ENCODE measurements at regions not wholly inside any gene's neighbourhood (a gene's known extent, or its start where the extent isn't known, plus 50 kb on each side); places are given as distances from the start of the nearest gene placed in this dataset.
"Not testable (repeated sequence)": the region's sequence is repeated elsewhere in the genome, so short reads cannot be mapped to it uniquely, and the experiment has no call there.

DNA sequence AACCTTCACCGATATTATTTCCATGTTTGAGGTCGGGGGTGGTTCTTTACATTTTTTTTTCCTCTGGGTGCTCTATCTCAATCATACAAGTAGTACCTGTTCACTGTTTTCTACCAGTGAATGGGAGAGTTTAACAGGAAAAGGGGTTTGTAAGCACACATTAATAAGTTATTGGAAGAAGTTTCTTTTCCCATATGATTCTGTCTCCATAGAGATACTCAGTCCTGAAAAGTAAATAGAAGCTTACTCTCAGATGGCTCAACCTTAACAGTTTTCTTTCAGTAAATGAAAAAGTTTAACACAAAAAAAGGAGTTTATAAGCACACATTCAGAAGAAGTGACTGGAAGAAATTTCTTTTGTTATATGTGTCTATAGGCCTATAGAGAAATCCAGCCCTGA is 995.6 kb upstream of the SLC39A10 start:
- DNase-seq, result no peak
- intact Hi-C loops (cut with DNase I), result no loop called here

DNA sequence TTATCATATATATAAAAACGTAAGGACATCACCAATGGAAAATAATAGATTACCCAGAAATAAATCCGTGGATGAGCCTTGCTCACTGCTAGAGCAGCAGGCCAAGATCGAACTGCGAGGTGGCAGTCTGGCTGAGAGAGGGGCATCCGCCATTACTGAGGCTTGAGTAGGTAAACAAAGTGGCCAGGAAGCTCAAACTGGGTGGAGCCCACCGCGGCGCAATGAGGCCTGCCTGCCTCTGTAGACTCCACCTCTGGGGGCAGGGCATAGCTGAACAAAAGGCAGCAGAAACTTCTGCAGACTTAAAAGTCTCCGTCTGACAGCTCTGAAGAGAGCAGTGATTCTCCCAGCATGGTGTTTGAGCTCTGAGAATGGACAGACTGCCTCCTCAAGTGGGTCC is 1018.0 kb upstream of the SLC39A10 start:
- intact Hi-C loops (cut with DNase I), result not testable (repeated sequence)
- DNase-seq, result peak in 2 of 10 donors; percentile 45 to 50

DNA sequence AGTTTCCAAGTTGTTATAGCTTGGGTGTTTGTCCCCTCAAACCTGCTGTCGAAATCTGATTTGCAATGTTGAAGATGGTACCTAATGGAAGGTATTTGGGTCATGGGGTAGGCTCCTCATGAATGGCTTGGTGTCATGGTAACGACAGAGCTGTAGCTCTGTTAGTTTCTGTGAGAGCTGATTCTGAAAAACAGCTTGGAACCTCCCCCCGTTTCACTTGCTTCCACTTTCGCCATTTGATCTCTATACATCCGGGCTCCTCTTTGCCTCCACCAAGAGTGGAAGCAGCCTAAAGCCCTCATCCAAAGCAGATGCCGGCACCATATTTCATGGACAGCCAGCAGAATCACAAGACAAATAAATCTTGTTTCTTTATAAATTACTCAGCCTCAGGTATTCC is 1035.1 kb upstream of the SLC39A10 start:
- no peak for DNase-seq
- intact Hi-C loops (cut with DNase I), result no loop called here

DNA sequence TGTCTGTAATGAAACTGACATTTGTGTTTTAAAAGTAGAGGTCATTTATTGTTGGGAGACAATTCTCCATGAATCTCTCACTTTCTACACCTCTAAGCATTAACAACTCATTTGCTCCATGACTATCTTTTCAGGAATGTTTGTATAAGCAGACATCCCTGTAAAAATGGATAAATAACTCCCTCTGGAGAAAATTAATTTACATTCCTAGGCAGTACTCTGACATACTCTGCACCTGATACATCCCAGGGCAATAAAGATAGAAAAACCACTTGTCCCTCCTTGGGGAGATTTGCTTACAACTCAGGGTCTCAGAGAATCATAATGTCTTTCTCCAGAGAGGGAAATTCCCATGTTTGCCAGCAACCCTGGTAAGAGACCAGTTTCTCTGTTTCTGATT is 1037.7 kb upstream of the SLC39A10 start:
- DNase-seq, result no peak
- intact Hi-C loops (cut with DNase I), result no loop called here

DNA sequence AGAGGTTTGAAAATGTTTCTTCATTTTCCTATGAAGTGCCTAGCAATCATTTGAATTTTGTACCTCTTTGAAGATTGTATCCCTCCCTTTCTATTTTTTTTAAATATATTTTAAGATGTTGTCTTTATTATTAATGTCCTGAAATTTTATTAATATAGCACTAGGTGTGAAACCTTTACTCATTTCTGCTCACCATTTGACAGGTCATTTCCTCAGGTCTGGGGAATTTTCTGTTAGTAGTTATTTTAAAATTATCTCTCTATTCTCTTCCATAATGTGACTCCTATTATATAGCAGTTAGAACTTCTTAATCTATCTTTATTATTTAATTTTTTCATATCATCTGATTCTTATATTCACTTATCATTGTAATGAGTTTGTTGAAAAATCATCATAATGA is 1038.6 kb upstream of the SLC39A10 start:
- intact Hi-C loops (cut with DNase I), result no loop called here
- DNase-seq, result no peak

DNA sequence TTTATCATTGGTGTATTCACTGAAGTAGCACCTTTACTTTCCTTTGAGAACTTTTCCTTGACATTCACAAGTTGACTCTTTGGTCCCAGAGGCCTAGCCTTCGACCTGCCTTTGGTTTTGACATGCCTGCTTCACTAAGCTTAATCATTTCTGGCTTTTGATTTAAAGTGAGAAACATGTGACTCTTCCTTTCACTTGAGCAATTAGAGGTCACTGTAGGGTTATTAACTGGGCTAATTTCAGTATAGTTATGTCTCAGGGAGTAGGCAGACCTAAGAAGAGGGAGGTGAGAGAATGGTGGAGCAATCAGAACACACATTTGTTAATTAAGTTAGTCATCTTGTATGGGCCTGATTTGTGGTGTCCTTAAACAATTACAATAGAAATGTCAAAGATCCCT is 1040.7 kb upstream of the SLC39A10 start:
- intact Hi-C loops (cut with DNase I), result no loop called here
- no peak for DNase-seq

DNA sequence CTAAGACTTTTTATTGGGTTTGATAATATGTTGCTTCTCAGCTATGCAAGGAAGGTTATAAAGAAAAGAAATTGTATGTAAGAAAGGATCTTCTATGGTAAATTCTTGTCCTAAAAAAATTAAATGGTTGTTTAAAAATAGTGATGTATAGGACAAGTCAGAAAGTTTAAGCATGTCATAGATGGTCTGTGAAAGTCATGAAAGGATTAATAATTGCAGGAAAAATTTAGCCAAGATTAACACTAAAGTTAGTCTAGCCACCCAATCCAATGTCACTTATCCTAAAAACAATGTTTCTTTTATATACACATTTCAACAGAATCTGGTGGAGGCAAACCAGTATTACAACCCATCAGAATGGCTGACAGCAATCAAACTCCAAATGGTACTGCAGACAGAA is 1046.7 kb upstream of the SLC39A10 start:
- no peak for DNase-seq
- intact Hi-C loops (cut with DNase I), result no loop called here

DNA sequence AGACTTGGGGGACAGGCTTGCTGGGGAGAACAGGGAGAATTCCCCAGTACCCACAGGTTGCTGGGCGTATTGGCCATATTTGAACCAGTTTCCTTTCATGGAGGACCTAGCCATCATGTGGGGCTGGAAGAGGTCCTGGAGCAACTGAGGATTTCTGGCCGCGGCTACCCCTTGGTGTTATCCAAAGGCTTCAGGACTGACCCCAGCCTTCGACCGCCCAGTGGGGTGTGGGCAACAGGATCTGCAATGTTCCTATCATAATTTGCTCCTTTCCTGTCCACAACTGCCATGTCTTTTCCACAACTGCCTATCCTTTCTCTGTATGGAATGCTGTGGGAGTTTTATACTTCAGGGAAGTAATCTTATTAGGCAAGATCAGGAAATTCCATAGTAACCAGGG is 1053.6 kb upstream of the SLC39A10 start:
- intact Hi-C loops (cut with DNase I), result no loop called here
- DNase-seq, result peak in 2 of 10 donors; percentile 22 to 52

DNA sequence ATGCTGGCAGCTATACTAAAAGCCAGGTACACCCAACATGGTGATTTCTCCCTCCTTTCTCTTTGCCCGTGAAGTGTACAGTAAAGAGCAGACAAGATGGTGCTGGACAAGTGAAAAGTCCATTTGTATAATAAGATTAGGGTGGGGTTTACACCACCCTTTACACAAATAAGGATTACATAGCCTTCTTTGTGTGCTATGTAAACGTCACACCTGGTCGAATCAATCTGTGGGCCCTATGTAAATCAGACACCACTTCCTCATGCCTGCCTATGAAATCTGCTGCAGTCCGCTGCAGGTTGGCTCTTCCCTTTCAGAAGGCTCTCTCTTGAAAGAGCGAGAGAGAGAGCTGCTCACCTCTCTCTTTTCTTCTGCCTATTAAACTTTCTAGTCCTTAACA is 1054.3 kb upstream of the SLC39A10 start:
- no peak for DNase-seq
- intact Hi-C loops (cut with DNase I), result no loop called here

DNA sequence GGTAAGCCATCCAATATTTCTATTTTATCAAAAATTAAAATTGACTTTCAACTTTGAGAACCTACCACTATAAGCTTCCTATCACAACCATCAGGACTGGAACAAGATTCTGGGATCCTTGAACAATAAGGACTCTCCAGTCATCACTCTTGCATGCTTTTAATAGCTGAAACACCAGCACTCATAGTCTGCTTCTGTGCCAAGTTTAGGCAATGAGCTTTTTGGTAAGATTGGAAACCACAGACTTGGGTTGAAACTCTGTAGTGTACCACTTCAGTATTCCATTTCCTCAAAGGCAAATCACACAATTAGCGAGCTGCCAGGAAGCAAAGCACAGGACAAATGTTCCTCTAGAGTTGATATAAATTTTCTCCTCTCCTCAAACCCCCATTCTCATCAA is 1065.8 kb upstream of the SLC39A10 start:
- intact Hi-C loops (cut with DNase I), result no loop called here
- DNase-seq, result no peak

DNA sequence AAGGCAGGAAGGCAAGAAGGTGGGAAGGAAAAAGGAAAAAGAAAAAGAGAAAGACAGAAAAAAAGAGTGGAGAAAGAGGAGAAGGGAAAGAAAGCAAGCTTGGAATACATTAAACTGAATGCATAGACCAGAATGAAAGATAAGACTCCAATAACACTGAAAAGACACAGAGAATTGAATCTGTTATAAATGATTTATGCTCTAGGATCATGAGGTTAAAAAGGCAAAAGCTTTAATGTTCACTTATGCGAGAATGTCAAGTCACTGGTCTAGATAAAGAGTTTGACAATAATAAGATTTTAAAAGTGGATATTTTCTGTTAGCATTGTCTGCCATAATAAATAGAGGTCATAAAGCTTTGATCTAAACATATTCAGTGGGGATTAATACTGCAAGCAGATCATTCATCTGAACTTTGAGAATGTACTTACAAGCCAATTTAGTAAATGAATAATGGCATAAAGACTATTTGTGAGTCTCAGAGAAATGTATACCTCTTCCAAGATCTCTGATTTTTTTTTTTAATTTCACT is 1069.2 kb upstream of the SLC39A10 start:
- no peak for DNase-seq
- intact Hi-C loops (cut with DNase I), result no loop called here

DNA sequence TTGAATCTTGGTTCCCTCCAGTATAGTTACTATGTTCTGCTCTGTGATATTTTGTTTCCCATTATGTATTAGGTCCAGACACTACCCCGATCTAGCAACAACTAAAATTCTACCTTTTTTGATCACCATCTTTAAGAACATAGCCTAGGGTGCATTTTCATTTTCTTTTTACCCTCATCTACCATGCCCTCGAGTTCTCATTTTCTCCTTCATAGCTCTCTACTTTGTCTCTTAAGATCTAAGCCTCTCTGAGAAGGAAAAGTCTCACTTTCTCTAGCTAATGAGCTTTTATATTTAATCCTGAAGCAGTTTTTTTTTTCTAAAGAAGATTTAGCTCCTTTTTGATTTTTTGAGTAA is 1089.4 kb upstream of the SLC39A10 start:
- intact Hi-C loops (cut with DNase I), result no loop called here
- no peak for DNase-seq

DNA sequence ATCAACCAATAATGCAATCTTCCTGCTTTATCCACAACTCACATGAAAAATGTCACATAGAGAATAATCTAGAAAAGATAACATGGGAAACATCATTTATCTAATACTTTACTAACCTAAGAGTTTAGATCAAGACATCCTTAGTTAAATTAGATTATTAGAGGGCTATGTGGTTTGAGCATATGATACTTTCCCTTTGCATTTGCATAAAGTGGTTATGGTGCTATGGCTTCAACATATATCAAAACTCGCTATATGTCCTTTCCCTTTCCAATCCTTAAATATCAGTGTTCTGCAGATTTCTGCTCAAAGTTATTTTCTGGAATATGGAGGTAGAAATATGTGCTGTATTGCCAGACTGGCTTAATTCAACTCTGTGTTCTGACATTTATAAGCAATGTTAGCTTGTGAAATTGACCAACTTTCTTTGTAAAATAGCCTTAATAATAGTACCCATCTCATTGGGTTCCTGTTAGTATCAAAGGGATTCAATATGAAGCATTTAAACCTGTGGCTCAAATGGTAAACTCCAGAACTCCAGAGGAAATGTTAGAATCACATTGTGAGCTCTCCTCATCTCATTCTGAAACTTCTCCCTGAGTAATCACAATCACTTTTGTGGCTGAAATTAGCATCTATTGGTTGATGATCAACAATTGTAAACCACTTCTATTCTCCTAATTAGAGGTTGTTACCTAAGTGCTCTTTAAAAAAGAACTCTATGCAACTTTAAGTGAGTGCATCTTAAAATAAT is 1089.9 kb upstream of the SLC39A10 start:
- DNase-seq, result no peak
- intact Hi-C loops (cut with DNase I), result no loop called here

DNA sequence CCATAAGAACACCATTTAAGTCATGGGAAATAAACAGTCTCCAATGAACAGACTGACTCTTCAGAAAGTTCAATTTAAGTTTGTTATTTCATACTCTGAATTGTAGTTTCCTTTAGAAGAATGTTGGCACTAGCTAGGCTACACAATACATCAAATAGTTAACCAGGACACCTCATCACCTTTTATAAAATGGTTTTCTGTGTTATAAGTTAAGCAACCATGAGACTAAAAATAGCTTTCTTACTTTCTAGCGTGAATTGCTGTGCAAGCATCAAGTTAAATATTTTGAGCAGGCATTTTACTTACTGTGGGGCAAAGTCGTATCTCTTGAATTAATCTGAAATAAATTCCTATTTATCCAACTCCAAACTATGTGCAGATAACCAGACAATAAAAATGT is 1092.6 kb upstream of the SLC39A10 start:
- no peak for DNase-seq
- intact Hi-C loops (cut with DNase I), result no loop called here

DNA sequence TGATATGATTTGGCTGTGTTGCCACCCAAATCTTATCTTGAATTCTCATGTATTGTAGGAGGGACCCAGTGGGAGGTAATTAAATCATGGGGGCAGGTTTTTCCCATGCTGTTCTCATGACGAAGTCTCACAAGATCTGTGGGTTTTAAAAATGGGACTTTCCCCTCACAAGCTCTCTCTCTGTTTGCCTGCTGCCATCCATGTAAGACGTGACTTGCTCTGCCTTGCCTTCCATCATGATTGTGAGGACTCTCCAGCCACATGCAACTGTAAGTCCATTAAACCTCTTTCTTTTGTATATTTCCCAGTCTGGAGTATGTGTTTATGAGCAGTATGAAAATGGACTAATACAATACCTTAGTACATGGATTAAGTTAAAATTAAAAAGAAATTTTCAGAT is 1094.7 kb upstream of the SLC39A10 start:
- intact Hi-C loops (cut with DNase I), result no loop called here
- no peak for DNase-seq

DNA sequence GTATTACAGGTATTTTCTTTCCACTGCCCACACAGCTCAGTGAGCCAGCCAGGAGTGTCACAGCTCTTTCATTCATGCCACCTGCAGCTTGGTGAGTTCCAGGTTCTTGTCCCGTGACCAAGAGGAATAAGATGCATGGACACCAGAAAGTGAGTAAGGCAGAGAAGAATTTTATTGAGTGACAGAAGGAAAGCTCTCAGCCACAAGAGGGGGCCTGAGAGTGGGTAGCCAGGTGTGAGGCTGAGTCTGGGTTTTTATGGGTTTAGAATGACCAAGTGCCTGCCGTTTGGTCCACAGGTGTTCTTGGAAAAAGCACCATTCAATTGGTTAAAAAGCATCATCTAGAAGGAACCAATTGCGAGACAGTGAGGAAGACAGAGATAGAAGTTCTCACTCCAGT is 1097.1 kb upstream of the SLC39A10 start:
- intact Hi-C loops (cut with DNase I), result no loop called here
- no peak for DNase-seq

DNA sequence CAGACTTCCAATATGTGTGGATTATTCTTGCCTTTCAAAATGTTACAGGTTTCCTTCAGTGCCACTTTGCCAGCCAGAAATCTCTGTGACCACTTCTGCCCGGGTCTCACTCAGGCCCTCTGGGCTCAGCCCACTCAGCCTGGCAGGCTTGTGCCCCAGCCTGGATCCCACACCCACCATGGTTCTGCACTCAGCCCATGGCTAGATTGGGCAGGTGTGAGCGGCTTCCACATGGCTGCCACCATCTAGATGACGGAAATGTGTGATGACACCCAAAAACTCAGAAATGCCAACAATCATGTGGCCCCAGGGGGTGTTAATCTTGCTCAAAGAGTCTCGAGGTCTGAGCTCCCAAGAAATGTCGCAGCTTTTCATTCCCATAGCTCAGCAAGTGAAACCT is 1097.5 kb upstream of the SLC39A10 start:
- DNase-seq, result peak in 2 of 10 donors; percentile 42 to 69
- intact Hi-C loops (cut with DNase I), result no loop called here

DNA sequence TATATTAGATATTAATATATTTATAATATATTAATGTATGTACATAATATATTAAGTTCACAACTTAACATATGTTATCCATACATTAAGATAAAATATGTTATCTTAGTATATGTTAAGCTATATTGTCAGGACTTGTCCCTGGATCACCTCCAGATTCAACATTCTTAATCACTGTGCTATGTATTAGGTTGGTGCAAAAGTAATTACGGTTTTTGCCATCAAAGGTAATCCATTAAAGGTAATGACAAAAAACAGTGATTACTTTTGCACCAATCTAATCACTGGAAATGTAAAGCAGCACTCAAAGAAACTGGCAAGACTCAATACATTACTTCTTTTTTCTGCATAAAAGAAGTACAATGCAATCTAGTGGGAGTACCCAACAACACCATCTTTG is 1099.0 kb upstream of the SLC39A10 start:
- no peak for DNase-seq
- intact Hi-C loops (cut with DNase I), result no loop called here

DNA sequence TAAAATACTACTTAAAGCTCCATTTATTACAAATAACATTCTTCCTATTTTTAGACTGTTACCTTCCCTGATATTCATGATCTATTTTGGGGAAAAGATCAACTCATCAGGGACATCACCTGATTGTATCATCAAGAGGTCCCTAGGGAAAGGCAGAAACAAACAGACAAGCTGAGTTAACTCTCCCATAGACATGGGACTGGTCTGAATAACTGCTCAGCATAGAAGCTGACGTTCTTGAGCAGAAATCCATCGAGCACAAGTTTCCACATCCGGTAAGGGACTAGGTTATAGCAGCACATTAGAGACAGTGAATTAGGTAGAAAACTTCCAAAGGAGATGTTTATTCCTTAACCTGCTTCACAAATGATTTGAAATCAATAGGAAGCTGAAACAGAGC is 1100.4 kb upstream of the SLC39A10 start:
- intact Hi-C loops (cut with DNase I), result no loop called here
- DNase-seq, result no peak

DNA sequence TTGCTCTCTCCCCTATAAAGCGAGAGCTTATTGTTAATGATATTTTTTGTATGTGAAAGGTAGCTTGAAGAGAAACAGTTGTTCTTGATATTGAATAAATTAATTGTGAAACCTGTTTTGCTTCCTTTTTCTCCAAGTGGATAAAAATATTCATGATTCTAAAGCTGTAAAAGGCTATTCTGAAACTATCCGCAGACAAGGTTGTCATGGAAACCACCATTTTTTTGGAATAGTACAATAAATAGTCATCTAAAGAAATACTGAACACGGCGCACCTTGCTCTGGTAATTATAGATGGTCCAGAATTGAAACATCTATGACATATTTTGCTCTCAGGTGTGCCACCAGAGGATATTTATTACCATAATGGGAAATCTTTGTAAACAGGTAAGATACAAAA is 1103.0 kb upstream of the SLC39A10 start:
- intact Hi-C loops (cut with DNase I), result no loop called here
- no peak for DNase-seq

DNA sequence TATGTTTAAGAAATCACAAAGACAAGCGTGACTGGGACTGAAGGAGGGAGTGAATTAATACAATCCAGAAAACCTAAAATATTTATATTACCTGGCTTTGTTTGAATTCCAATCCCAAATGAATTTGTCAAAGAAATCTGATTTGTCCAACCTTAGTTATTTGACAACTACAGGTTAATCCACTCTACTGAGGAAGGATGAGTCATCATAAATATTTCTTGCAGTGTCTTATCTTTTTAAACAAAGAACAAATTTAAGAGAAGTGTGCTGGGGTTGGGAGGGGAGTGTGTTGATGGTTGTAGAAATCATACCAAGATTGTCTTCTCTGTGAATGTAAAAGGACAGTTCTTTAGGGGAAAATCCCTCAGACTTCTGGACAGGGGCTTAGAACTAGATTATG is 1106.3 kb upstream of the SLC39A10 start:
- no peak for DNase-seq
- intact Hi-C loops (cut with DNase I), result no loop called here

DNA sequence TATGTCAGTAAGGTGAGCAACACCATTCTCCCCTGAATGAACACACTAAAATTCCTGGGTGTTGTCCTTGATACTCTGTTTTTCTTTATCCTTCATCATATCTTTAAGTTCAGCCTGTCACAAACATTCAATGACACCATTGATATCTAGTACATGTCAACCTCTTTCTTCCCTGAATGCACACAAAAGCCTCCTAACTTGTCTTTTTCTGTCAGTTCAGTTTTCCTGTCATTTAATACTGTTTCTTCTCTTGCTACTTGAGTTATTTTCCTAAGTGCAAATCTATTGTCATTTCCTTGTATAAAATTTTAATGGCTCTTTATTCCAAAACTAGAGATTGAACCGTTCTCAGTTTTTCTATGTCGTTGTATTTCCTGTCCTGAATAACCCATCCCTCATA is 1107.6 kb upstream of the SLC39A10 start:
- intact Hi-C loops (cut with DNase I), result loop anchor here (5.0 kb wide), 1 partner anchor 768 kb away; no protein-coding TSS in a partner anchor
- no peak for DNase-seq

DNA sequence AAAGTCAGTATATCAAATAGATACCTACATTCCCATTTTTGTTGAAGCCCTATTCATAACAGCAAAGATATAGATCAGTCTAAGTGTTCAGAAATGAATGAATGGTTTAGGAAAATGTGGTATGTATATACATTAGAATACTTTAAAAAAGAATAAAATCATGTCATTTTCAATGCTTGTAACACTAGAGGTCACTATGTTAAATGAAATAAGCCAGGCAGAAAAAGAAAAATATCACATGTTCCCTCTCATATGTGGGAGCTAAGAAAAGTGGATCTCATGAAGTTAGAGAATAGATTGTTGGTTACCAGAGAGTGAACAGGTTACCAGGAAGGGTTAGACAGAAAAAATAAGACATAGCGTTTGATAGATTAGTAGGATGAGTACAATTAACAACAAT is 1111.0 kb upstream of the SLC39A10 start:
- intact Hi-C loops (cut with DNase I), result loop anchor here (5.0 kb wide), 1 partner anchor 771 kb away; no protein-coding TSS in a partner anchor
- DNase-seq, result no peak
